Stimulated activated CD4-positive, alpha-beta T cell treated with anti-CD3 and anti-CD28 coated beads, Interleukin-12 subunit alpha, Interleukin-12 subunit beta, amount 100 ng/mL, for 4 hours (primary cell): ENCODE measurements at regions not wholly inside any gene's neighbourhood (a gene's known extent, or its start where the extent isn't known, plus 50 kb on each side); places are given as distances from the start of the nearest gene placed in this dataset.
A peak's percentile ranks its signal among the peaks of the same experiment; 100 is the strongest.

ENCODE experiments used
- DNase-seq: peaks from one replicate; pipeline ENCODE4 v3.0.0-alpha.2; 2020

GRCh38 chr6:14748679-14749078, 497.2 kb upstream of the JARID2 start:
- no peak for DNase-seq

- DNase-seq, result no peak
These were observed 495.7 kb upstream of the JARID2 start for GRCh38 chr6:14750059-14750661.

GRCh38 chr6:14751645-14752175, 494.2 kb upstream of the JARID2 start:
- no peak for DNase-seq

DNA sequence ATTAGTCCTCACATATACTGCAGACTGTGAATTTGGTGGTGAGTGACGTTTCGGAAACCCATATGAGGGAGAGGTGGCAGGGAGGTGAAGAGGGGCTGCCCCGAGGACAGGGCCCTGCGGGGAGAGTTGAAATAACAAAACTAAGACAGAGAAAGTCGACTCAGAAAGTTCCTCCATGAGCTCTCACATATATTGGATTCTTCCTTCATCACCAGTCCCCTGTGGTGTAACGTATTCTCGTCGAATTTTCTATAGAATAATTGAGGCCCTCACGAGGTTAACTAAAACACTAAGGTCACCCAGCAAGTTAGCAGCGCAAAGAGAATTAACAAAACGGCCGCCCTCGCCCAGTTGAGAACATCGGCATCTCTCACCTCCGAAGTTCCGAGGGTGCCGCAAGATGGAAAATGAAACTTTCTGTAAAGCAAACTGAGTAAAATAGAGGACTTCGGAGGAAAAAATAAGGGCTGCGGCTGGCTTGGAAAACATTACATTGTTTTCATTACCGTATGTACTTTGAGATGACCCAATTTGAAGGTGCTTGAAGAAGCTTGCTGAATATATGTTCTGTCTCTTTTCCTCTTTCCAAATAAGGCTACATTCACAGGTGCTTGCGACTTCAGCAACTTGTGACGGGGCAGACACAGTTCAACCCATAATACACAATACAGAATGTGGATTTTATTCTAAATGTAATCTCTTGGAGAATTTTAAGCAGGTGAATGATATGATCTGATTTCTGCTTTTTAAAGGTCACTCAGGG, 490.9 kb upstream of the JARID2 start:
- peak; percentile 24 for DNase-seq

- DNase-seq, result no peak
These were observed 489.5 kb upstream of the JARID2 start for GRCh38 chr6:14756340-14756739.

DNA sequence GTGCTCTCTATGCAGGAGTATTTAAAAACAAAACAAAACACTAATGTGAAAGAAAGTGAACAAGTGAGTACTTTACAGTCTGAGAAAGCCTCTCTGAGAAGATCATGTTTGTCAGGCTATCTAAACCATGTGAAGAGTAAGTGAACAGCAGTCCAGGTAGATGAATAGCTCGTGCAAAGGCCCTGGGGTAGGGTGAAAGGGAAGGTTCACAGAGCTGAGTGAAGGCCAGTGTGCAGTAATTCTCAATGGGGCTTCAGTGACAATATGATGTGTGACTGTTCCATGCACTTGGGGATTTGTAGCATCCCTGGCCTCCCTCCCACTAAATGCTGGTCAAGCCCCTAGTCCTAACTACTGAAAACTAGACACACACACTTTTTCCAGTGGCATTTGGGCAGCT, 488.9 kb upstream of the JARID2 start:
- no peak for DNase-seq

- no peak for DNase-seq
These were observed 488.5 kb upstream of the JARID2 start for GRCh38 chr6:14757418-14757817.

- no peak for DNase-seq
These were observed 487.3 kb upstream of the JARID2 start for GRCh38 chr6:14758421-14759081.

DNA sequence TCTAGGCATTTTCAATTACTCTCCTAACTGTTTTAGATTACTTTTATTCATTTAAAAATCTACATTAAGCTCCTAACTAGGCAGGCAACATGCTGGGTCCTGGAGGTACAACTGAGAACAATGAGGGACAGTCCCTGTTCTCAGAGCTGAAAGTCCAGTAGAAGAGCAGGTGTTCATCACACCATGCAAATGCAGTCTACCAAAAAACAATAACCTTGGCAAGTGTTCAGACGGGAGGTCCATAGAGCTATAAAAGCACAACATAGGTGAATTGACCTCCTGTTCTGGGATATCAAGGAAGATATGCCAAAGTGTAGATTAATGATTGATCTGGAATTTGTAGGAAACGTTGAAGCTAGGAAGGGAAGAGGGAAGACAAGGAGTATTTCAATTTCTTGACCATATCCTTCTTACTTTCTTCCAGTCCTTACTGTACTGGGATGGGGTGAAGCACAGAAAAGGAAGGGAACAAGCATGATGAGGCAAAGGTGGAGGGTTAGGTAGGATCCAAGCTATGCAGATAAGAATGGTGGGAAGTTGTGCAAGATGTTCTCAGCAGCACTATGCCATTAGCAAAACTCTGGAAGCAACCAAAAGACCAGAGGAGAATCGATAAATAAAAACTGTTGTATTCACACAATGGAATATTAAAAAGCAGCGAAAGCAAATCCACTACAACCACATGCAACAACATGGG, 485.7 kb upstream of the JARID2 start:
- DNase-seq, result no peak

GRCh38 chr6:14762077-14762476, 483.8 kb upstream of the JARID2 start:
- DNase-seq, result no peak

DNA sequence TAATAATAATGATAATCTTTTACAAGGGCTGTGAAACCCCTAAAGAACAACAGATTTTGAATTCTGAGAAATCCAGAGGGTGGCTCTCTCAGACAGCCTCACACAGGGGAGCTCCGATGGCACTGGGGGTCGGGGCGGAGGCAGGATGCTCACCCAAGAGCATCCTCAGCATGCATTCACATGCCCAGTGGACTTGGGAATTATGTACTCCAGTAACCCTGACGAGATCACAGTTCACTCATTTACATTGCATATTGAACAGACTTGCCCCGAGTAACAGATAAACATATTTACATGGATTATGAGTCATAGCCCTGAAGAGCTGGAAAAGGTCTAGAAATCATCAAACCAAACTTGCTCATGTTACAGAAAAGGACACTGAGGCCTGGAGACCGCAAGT, 482.7 kb upstream of the JARID2 start:
- DNase-seq, result no peak

GRCh38 chr6:14763616-14764015, 482.3 kb upstream of the JARID2 start:
- DNase-seq, result no peak

- DNase-seq, result no peak
These were observed 480.8 kb upstream of the JARID2 start for GRCh38 chr6:14765106-14765505.

DNA sequence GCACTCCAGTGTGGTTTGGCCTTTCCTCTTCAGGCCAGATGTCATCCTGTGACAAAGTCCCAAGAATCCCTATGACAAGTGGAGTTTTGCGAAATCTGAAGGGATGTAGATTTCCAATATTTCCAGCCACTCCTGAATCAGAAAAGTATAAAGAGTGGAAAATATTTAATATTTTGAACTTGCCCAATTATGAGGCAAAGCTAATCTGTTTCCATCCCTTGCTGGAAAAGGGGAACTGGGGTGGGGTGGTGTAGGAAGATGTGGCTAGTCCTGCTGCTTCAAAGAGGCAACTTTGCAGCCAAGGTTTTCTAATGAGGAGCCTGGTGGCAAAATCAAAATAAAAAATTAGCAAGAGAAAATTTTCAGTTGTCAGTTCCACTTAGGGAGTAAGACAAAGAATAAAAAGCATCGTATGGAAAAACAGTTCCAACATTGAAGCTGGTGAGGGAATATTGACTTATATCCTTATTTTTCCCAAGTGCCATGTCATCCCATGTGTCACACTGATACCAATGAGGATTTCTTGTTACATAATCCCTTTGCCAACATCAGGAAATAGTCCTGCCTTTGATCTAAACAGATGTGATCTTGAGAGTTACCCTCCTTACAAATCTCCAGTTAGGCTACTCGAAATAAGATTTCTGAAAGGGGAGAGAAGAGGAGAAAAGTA, 480.0 kb upstream of the JARID2 start:
- no peak for DNase-seq

- no peak for DNase-seq
These were observed 479.4 kb upstream of the JARID2 start for GRCh38 chr6:14766391-14766994.

GRCh38 chr6:14767226-14767625, 478.6 kb upstream of the JARID2 start:
- DNase-seq, result no peak

DNA sequence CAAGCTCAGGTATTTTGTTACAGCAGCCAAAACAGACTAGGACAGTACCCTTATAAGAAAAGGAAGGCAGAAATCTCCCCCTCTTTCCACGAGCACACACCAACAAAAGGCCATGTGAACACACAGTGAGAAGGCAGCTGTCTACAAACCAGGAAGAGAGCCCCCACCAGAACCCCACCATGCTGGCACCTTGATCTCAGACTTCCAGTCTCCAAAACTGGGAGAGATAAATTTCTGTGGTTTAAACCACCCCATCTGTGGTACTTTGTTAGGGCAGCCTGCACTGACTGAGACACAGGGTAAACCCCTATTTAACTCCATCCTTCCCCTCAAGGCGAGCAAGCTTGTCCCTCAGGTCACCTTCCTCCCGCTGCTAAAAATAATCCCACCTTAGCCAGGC, 475.8 kb upstream of the JARID2 start:
- no peak for DNase-seq

DNA sequence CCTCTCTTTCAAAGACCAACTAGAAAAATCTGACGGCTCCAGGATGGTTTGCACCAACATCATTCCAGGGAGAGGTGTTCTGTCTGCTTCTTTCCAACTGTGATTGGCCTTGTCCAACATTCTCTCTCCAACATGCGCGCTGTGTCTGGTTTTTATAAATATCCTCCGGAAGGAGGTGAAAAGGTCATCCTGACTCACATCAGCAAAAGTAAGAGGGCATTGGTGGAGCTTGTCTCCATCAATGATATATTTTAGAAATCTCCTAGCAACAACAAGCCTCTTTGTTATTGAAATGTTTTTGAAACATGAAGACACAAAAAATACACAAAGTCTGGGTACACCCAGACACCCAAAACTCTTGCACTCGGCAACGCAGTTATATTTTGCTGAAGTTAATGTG, 475.3 kb upstream of the JARID2 start:
- no peak for DNase-seq

- DNase-seq, result no peak
These were observed 474.9 kb upstream of the JARID2 start for GRCh38 chr6:14771016-14771415.

DNA sequence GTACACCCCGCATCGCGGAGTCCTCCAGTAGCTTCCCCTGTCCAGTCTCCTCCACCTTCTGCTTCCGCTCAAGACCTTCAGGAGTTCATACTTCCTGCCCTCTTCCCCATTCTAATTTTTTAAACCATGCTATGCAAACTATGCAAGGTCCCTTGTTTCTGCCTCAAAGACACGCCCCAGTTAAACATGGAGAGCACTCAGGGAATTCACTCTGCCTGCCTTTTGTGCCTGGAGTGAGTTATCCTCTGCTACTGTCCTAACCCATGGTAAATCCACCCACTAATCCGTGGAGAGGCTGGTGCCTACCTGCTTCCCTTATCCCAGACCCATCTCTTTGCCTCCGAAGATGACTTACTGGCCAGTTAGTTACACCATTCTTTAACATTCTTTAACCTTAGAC, 473.7 kb upstream of the JARID2 start:
- no peak for DNase-seq

GRCh38 chr6:14775528-14775927, 470.3 kb upstream of the JARID2 start:
- DNase-seq, result no peak

- DNase-seq, result no peak
These were observed 469.6 kb upstream of the JARID2 start for GRCh38 chr6:14776307-14776706.
